ENCODE measurements at regions not wholly inside any gene's neighbourhood (a gene's known extent, or its start where the extent isn't known, plus 50 kb on each side); places are given as distances from the start of the nearest gene placed in this dataset.

GRCh38 chr2:42927334-42928160 is 135.2 kb upstream of the HAAO start:
- no peak for TF ChIP-seq CTCF (IDR thresholded peaks at IDR 0.05)
- Histone ChIP-seq H3K9ac (ENCODE audit: low read depth in 2 of 2, low read length in 2 of 2) (peak overlapping the region; percentile 33 to 89), H3K36me3 (no peaks in the 10 kb centered on the region), H3K27ac (peak overlapping the region; percentile 90), H3K9me3 (no peaks in the 10 kb centered on the region), H3K4me1 (peaks cover 54% of the 10 kb centered on the region), H3K27me3 (no peaks in the 10 kb centered on the region), H3K4me3 (no peak overlapping the region)
- intact Hi-C loops (cut with DNase I), result no loop called here
- peak; percentile 46 for DNase-seq

GRCh38 chr2:42926434-42927333 is 134.3 kb upstream of the HAAO start:
- intact Hi-C loops (cut with DNase I), result no loop called here
- peak; percentile 68 for DNase-seq
- peak overlapping the region; percentile 90 for H3K27ac ChIP-seq
- peak overlapping the region; percentile 33 to 89 for H3K9ac ChIP-seq (ENCODE audit: low read depth in 2 of 2, low read length in 2 of 2)
- H3K27me3 ChIP-seq, result no peaks in the 10 kb centered on the region
- peaks cover 51% of the 10 kb centered on the region for H3K4me1 ChIP-seq
- no peak overlapping the region for H3K4me3 ChIP-seq
- H3K9me3 ChIP-seq, result no peaks in the 10 kb centered on the region
- no peak for TF ChIP-seq CTCF (IDR thresholded peaks at IDR 0.05)
- H3K36me3 ChIP-seq, result no peaks in the 10 kb centered on the region

GRCh38 chr2:42925742-42926433 is 133.5 kb upstream of the HAAO start:
- DNase-seq, result peak; percentile 55
- no peak for TF ChIP-seq CTCF (IDR thresholded peaks at IDR 0.05)
- no peak overlapping the region for H3K4me3 ChIP-seq
- H3K4me1 ChIP-seq, result peaks cover 46% of the 10 kb centered on the region
- H3K36me3 ChIP-seq, result no peaks in the 10 kb centered on the region
- no peaks in the 10 kb centered on the region for H3K9me3 ChIP-seq
- intact Hi-C loops (cut with DNase I), result no loop called here
- no peaks in the 10 kb centered on the region for H3K27me3 ChIP-seq
- peak overlapping the region; percentile 90 for H3K27ac ChIP-seq
- H3K9ac ChIP-seq (ENCODE audit: low read depth in 2 of 2, low read length in 2 of 2), result peak overlapping the region; percentile 26 to 89

- no peak for TF ChIP-seq CTCF (IDR thresholded peaks at IDR 0.05)
- no peak overlapping the region for H3K4me3 ChIP-seq
- peak overlapping the region; percentile 51 to 89 for H3K9ac ChIP-seq (ENCODE audit: low read depth in 2 of 2, low read length in 2 of 2)
- no peak for DNase-seq
- no peaks in the 10 kb centered on the region for H3K27me3 ChIP-seq
- no peaks in the 10 kb centered on the region for H3K9me3 ChIP-seq
- H3K4me1 ChIP-seq, result peaks cover 38% of the 10 kb centered on the region
- H3K27ac ChIP-seq, result peak overlapping the region; percentile 90
- H3K36me3 ChIP-seq, result no peaks in the 10 kb centered on the region
- intact Hi-C loops (cut with DNase I), result no loop called here
Measured at GRCh38 chr2:42924418-42924886, 132.1 kb upstream of the HAAO start.
